H9 (cell line): ENCODE measurements at regions not wholly inside any gene's neighbourhood (a gene's known extent, or its start where the extent isn't known, plus 50 kb on each side); places are given as distances from the start of the nearest gene placed in this dataset.
A peak's percentile ranks its signal among the peaks of the same experiment; 100 is the strongest.

ENCODE experiments used
- DNase-seq: peaks from one replicate; pipeline ENCODE4 v3.0.0-alpha.2; 2017
- H2AFZ ChIP-seq: one replicate; pipeline ENCODE4 v1.6.1; 2013; ENCODE audit warnings: mild to moderate bottlenecking, low read length, control low read depth, moderate library complexity
- H2AK5ac ChIP-seq: 2 replicates; pipeline ENCODE4 v1.6.1; 2013; ENCODE audit warnings: low read length, control low read depth, mixed read lengths; ENCODE audit not compliant: insufficient read length
- H2BK120ac ChIP-seq: one replicate; pipeline ENCODE4 v1.6.1; 2013; ENCODE audit warnings: low read depth, mild to moderate bottlenecking, low read length, control low read depth, inconsistent platforms; ENCODE audit not compliant: poor library complexity, severe bottlenecking
- H2BK12ac ChIP-seq: 2 replicates; pipeline ENCODE4 v1.6.1; 2013; ENCODE audit warnings: low read length, control low read depth, mixed read lengths, low read depth; ENCODE audit not compliant: insufficient read length
- H2BK15ac ChIP-seq: 2 replicates; pipeline ENCODE4 v1.6.1; 2013; ENCODE audit warnings: low read depth, low read length, control low read depth
- H2BK20ac ChIP-seq: one replicate; pipeline ENCODE4 v1.6.1; 2013; ENCODE audit warnings: low read depth, mild to moderate bottlenecking, low read length, control low read depth, inconsistent platforms; ENCODE audit not compliant: poor library complexity, severe bottlenecking
- H2BK5ac ChIP-seq: 2 replicates; pipeline ENCODE4 v1.6.1; 2013; ENCODE audit warnings: low read length, control low read depth, mixed read lengths; ENCODE audit not compliant: insufficient read length
- H3K14ac ChIP-seq: 2 replicates; pipeline ENCODE4 v1.6.1; 2013; ENCODE audit warnings: low read length, control low read depth; ENCODE audit not compliant: insufficient read depth
- H3K18ac ChIP-seq: 2 replicates; pipeline ENCODE4 v1.6.1; 2013; ENCODE audit warnings: low read depth, mild to moderate bottlenecking, mixed read lengths, low read length, control low read depth; ENCODE audit not compliant: insufficient read length
- H3K23ac ChIP-seq: 2 replicates; pipeline ENCODE4 v1.6.1; 2013; ENCODE audit warnings: low read length, control low read depth, mixed read lengths, low read depth; ENCODE audit not compliant: insufficient read length
- H3K23me2 ChIP-seq: 2 replicates; pipeline ENCODE4 v1.6.1; 2013; ENCODE audit warnings: low read depth, mild to moderate bottlenecking, mixed read lengths, low read length, control low read depth; ENCODE audit not compliant: insufficient read length, poor library complexity, severe bottlenecking
- H3K27ac ChIP-seq: 2 replicates; pipeline ENCODE4 v1.5.1; 2013; ENCODE audit warnings: low read length, control low read depth, mixed read lengths, low read depth; ENCODE audit not compliant: insufficient read length
- H3K27me3 ChIP-seq: 2 replicates; pipeline ENCODE4 v1.6.1; 2013; ENCODE audit warnings: low read length, control low read depth, inconsistent platforms; ENCODE audit not compliant: insufficient read depth
- H3K4ac ChIP-seq: 2 replicates; pipeline ENCODE4 v1.6.1; 2013; ENCODE audit warnings: low read depth, mild to moderate bottlenecking, control low read depth, inconsistent platforms, low read length, moderate library complexity
- H3K4me1 ChIP-seq: 2 replicates; pipeline ENCODE4 v1.6.1; 2013; ENCODE audit warnings: low read length, control low read depth, inconsistent platforms; ENCODE audit not compliant: insufficient read depth
- H3K4me2 ChIP-seq: 2 replicates; pipeline ENCODE4 v1.6.1; 2013; ENCODE audit warnings: low read length, control low read depth, mixed read lengths; ENCODE audit not compliant: insufficient read length, insufficient read depth
- H3K56ac ChIP-seq: 2 replicates; pipeline ENCODE4 v1.6.1; 2013; ENCODE audit warnings: low read depth, mild to moderate bottlenecking, mixed read lengths, low read length, control low read depth; ENCODE audit not compliant: insufficient read length
- H3K79me1 ChIP-seq: 2 replicates; pipeline ENCODE4 v1.6.1; 2013; ENCODE audit warnings: low read depth, mild to moderate bottlenecking, moderate library complexity, low read length, control low read depth, inconsistent platforms; ENCODE audit not compliant: insufficient read depth, poor library complexity, severe bottlenecking
- H3K79me2 ChIP-seq: 2 replicates; pipeline ENCODE4 v1.6.1; 2013; ENCODE audit warnings: low read length, control low read depth, inconsistent platforms; ENCODE audit not compliant: insufficient read depth
- H3K9ac ChIP-seq: 2 replicates; pipeline ENCODE4 v1.6.1; 2013; ENCODE audit warnings: low read length, control low read depth, mixed read lengths; ENCODE audit not compliant: insufficient read length; ENCODE audit errors: extremely low read depth
- H3K9me3 ChIP-seq: one replicate; pipeline ENCODE4 v1.6.1; 2013; ENCODE audit warnings: low read depth, low read length, inconsistent platforms; ENCODE audit not compliant: control insufficient read depth
- H3T11ph ChIP-seq: one replicate; pipeline ENCODE4 v1.6.1; 2013; ENCODE audit warnings: mild to moderate bottlenecking, low read length, control low read depth, inconsistent platforms
- H4K20me1 ChIP-seq: one replicate; pipeline ENCODE4 v1.6.1; 2013; ENCODE audit not compliant: control insufficient read depth, insufficient read length, insufficient read depth
- H4K5ac ChIP-seq: 2 replicates; pipeline ENCODE4 v1.6.1; 2013; ENCODE audit warnings: low read depth, mild to moderate bottlenecking, mixed read lengths, low read length, control low read depth; ENCODE audit not compliant: insufficient read length
- H4K8ac ChIP-seq: replicated peaks from 2 replicates; pipeline ENCODE4 v1.6.1; 2013; ENCODE audit warnings: low read length, control low read depth, mixed read lengths, low read depth; ENCODE audit not compliant: insufficient read length
- H4K91ac ChIP-seq: 2 replicates; pipeline ENCODE4 v1.6.1; 2013; ENCODE audit warnings: low read depth, mild to moderate bottlenecking, moderate library complexity, mixed read lengths, low read length, control low read depth; ENCODE audit not compliant: insufficient read length
- H3K27ac Mint-ChIP-seq, 3 experiments: 2 replicates in 2 of 3; 3 replicates in 1 of 3; pipeline ENCODE4 v1.8.0; 2020 to 2021; ENCODE audit warnings: mixed read lengths in 3 of 3, mild to moderate bottlenecking in 1 of 3, moderate library complexity in 1 of 3
- H3K27me3 Mint-ChIP-seq: 2 replicates; pipeline ENCODE4 v1.8.0; 2021; ENCODE audit warnings: low read depth, mild to moderate bottlenecking, moderate library complexity, mixed read lengths
- H3K36me3 Mint-ChIP-seq, 3 experiments: 2 replicates in 2 of 3; 3 replicates in 1 of 3; pipeline ENCODE4 v1.8.0; 2020 to 2021; ENCODE audit warnings: low read depth in 3 of 3, mixed read lengths in 3 of 3; ENCODE audit not compliant: insufficient read depth in 1 of 3
- H3K4me1 Mint-ChIP-seq, 2 experiments: 2 replicates each; pipeline ENCODE4 v1.8.0; 2020; ENCODE audit warnings: mixed read lengths in 2 of 2
- H3K4me3 Mint-ChIP-seq, 2 experiments: 2 replicates in 1 of 2; 3 replicates in 1 of 2; pipeline ENCODE4 v1.8.0; 2020 to 2021; ENCODE audit warnings: mild to moderate bottlenecking in 2 of 2, mixed read lengths in 2 of 2, moderate library complexity in 1 of 2
- H3K9me3 Mint-ChIP-seq, 2 experiments: 2 replicates in 1 of 2; 3 replicates in 1 of 2; pipeline ENCODE4 v1.8.0; 2020; ENCODE audit warnings: mild to moderate bottlenecking in 2 of 2, mixed read lengths in 2 of 2, moderate library complexity in 1 of 2
- CTCF ChIP-seq: fragments of 200-600 bp; sonication (generic); conservative IDR thresholded peaks from 3 replicates; pipeline ENCODE4 v1.8.0; 2021; ENCODE audit warnings: antibody characterized with exemption, mild to moderate bottlenecking
- WGBS: extraction: QIAGEN DNeasy Blood & Tissue Kit; methylation state at CpG from one replicate; pipeline ENCODE4 v1.1.7; 2013; ENCODE audit warnings: missing lambda C conversion rate, low lambda C conversion rate, mixed read lengths; ENCODE audit not compliant: insufficient read length; ENCODE audit errors: extremely low coverage; 5-methylcytosine and 5-hydroxymethylcytosine counted together

GRCh38 chr1:228825840-228826484 is 90.7 kb downstream of the RHOU start:
- Histone ChIP-seq H4K20me1 (no peaks in the 10 kb centered on the region), H3K79me1 (no peaks in the 10 kb centered on the region), H3K27me3 (no peaks in the 10 kb centered on the region), H2BK120ac (no peak overlapping the region), H2AK5ac (no peak overlapping the region), H3K18ac (no peak overlapping the region), H2BK5ac (no peak overlapping the region), H3K56ac (no peak overlapping the region), H3K23me2 (no peaks in the 10 kb centered on the region), H2AFZ (no peak overlapping the region), H4K91ac (no peak overlapping the region), H3T11ph (no peak overlapping the region), H4K8ac (no peak overlapping the region), H2BK15ac (no peak overlapping the region), H3K14ac (no peak overlapping the region), H3K9me3 (no peaks in the 10 kb centered on the region), H3K4me2 (no peak overlapping the region), H3K9ac (no peak overlapping the region), H3K4ac (no peak overlapping the region), H2BK12ac (peak overlapping the region; percentile 62), H3K27ac (no peak overlapping the region), H3K23ac (no peak overlapping the region), H3K4me1 (peaks cover 9% of the 10 kb centered on the region), H2BK20ac (no peak overlapping the region), H4K5ac (no peak overlapping the region), H3K79me2 (no peaks in the 10 kb centered on the region)
- no CpG with 5 or more reads among the region's 5 CpGs for WGBS
- Mint-ChIP-seq H3K27me3 (no peaks in the 10 kb centered on the region; the same call in 1 of the 2 replicates), H3K9me3 (no peaks in the 10 kb centered on the region), H3K27ac (no peak overlapping the region), H3K4me1 (peaks cover 20 to 22% of the 10 kb centered on the region in 2 experiments), H3K36me3 (no peaks in the 10 kb centered on the region), H3K4me3 (no peak overlapping the region)
- DNase-seq = no peak
- TF ChIP-seq CTCF = no peak
